ENCODE measurements at regions not wholly inside any gene's neighbourhood (a gene's known extent, or its start where the extent isn't known, plus 50 kb on each side); places are given as distances from the start of the nearest gene placed in this dataset.
"Not testable (repeated sequence)": the region's sequence is repeated elsewhere in the genome, so short reads cannot be mapped to it uniquely, and the experiment has no call there.

- intact Hi-C loops (cut with micrococcal nuclease; ENCODE audit: unreplicated experiment), result loop anchor here (5.0 kb wide), 1 partner anchor 652 kb away; no protein-coding TSS in a partner anchor
- H3K36me3 ChIP-seq (ENCODE audit: insufficient read depth, low read length, poor library complexity, severe bottlenecking), result no peaks in the 10 kb centered on the region
- H3K27me3 ChIP-seq (replicated peaks; ENCODE audit: insufficient read depth, low read depth, low read length, poor library complexity), result no peaks in the 10 kb centered on the region
- H3K27ac ChIP-seq (ENCODE audit: low read depth, low read length, poor library complexity, severe bottlenecking), result no peak overlapping the region
- POLR2A ChIA-PET (ENCODE audit: low non-redundant PET), result no interaction called here
- H3K9me3 ChIP-seq (ENCODE audit: low read depth, low read length, poor library complexity, severe bottlenecking), result no peaks in the 10 kb centered on the region
- H3K4me1 ChIP-seq (ENCODE audit: insufficient read depth, low read length, poor library complexity, severe bottlenecking), result no peaks in the 10 kb centered on the region
- H3K4me3 ChIP-seq (ENCODE audit: low read depth, low read length, poor library complexity, severe bottlenecking), result no peak overlapping the region
- CTCF ChIA-PET, result no interaction called here
- no TSS peak for BruUV-seq (replicated peaks)
- TF ChIP-seq EZH2 (IDR thresholded peaks at IDR 0.05; ENCODE audit: borderline replicate concordance, low read depth, low read length, poor library complexity, severe bottlenecking), result no peak
- TF ChIP-seq, protein P1, sequence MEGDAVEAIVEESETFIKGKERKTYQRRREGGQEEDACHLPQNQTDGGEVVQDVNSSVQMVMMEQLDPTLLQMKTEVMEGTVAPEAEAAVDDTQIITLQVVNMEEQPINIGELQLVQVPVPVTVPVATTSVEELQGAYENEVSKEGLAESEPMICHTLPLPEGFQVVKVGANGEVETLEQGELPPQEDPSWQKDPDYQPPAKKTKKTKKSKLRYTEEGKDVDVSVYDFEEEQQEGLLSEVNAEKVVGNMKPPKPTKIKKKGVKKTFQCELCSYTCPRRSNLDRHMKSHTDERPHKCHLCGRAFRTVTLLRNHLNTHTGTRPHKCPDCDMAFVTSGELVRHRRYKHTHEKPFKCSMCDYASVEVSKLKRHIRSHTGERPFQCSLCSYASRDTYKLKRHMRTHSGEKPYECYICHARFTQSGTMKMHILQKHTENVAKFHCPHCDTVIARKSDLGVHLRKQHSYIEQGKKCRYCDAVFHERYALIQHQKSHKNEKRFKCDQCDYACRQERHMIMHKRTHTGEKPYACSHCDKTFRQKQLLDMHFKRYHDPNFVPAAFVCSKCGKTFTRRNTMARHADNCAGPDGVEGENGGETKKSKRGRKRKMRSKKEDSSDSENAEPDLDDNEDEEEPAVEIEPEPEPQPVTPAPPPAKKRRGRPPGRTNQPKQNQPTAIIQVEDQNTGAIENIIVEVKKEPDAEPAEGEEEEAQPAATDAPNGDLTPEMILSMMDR (conservative IDR thresholded peaks at IDR 0.05; ENCODE audit: low read depth, low read length), result peak; percentile 40; the same call in 1 of the 2 replicates
- peak; percentile 15 for DNase-seq (ENCODE audit: low spot score)
Measured at GRCh38 chr2:194819367-194819766, 837.7 kb upstream of the SLC39A10 start.

- no peaks in the 10 kb centered on the region for H3K27me3 ChIP-seq (replicated peaks; ENCODE audit: insufficient read depth, low read depth, low read length, poor library complexity)
- ChIA-PET CTCF (no interaction called here), POLR2A (ENCODE audit: low non-redundant PET) (no interaction called here)
- H3K4me3 ChIP-seq (ENCODE audit: low read depth, low read length, poor library complexity, severe bottlenecking), result no peak overlapping the region
- H3K9me3 ChIP-seq (ENCODE audit: low read depth, low read length, poor library complexity, severe bottlenecking), result no peaks in the 10 kb centered on the region
- H3K27ac ChIP-seq (ENCODE audit: low read depth, low read length, poor library complexity, severe bottlenecking), result no peak overlapping the region
- DNase-seq (ENCODE audit: low spot score), result no peak
- intact Hi-C loops (cut with micrococcal nuclease; ENCODE audit: unreplicated experiment), result loop anchor here (5.0 kb wide), 1 partner anchor 648 kb away; no protein-coding TSS in a partner anchor
- H3K36me3 ChIP-seq (ENCODE audit: insufficient read depth, low read length, poor library complexity, severe bottlenecking), result no peaks in the 10 kb centered on the region
- H3K4me1 ChIP-seq (ENCODE audit: insufficient read depth, low read length, poor library complexity, severe bottlenecking), result no peaks in the 10 kb centered on the region
- TF ChIP-seq, protein P1 (conservative IDR thresholded peaks at IDR 0.05; ENCODE audit: low read depth, low read length), result no peak
- no peak for TF ChIP-seq EZH2 (IDR thresholded peaks at IDR 0.05; ENCODE audit: borderline replicate concordance, low read depth, low read length, poor library complexity, severe bottlenecking)
- no TSS peak for BruUV-seq (replicated peaks)
Measured at GRCh38 chr2:194815475-194815874, 841.6 kb upstream of the SLC39A10 start.

GRCh38 chr2:194802589-194802988, 854.4 kb upstream of the SLC39A10 start:
- no TSS peak for BruUV-seq (replicated peaks)
- Histone ChIP-seq H3K9me3 (ENCODE audit: low read depth, low read length, poor library complexity, severe bottlenecking) (no peaks in the 10 kb centered on the region), H3K4me1 (ENCODE audit: insufficient read depth, low read length, poor library complexity, severe bottlenecking) (no peaks in the 10 kb centered on the region), H3K36me3 (ENCODE audit: insufficient read depth, low read length, poor library complexity, severe bottlenecking) (no peaks in the 10 kb centered on the region), H3K4me3 (ENCODE audit: low read depth, low read length, poor library complexity, severe bottlenecking) (no peak overlapping the region), H3K27ac (ENCODE audit: low read depth, low read length, poor library complexity, severe bottlenecking) (no peak overlapping the region), H3K27me3 (replicated peaks; ENCODE audit: insufficient read depth, low read depth, low read length, poor library complexity) (no peaks in the 10 kb centered on the region)
- DNase-seq (ENCODE audit: low spot score), result no peak
- intact Hi-C loops (cut with micrococcal nuclease; ENCODE audit: unreplicated experiment), result no loop called here
- CTCF ChIA-PET, result no interaction called here
- POLR2A ChIA-PET (ENCODE audit: low non-redundant PET), result no interaction called here
- TF ChIP-seq, protein P1 (conservative IDR thresholded peaks at IDR 0.05; ENCODE audit: low read depth, low read length), result no peak
- TF ChIP-seq EZH2 (IDR thresholded peaks at IDR 0.05; ENCODE audit: borderline replicate concordance, low read depth, low read length, poor library complexity, severe bottlenecking), result no peak

- H3K4me1 ChIP-seq (ENCODE audit: insufficient read depth, low read length, poor library complexity, severe bottlenecking); BruUV-seq (replicated peaks); H3K27me3 ChIP-seq (replicated peaks; ENCODE audit: insufficient read depth, low read depth, low read length, poor library complexity); H3K4me3 ChIP-seq (ENCODE audit: low read depth, low read length, poor library complexity, severe bottlenecking); POLR2A ChIA-PET (ENCODE audit: low non-redundant PET); intact Hi-C loops (cut with micrococcal nuclease; ENCODE audit: unreplicated experiment); DNase-seq (ENCODE audit: low spot score); H3K27ac ChIP-seq (ENCODE audit: low read depth, low read length, poor library complexity, severe bottlenecking); H3K36me3 ChIP-seq (ENCODE audit: insufficient read depth, low read length, poor library complexity, severe bottlenecking); H3K9me3 ChIP-seq (ENCODE audit: low read depth, low read length, poor library complexity, severe bottlenecking); CTCF ChIA-PET: not testable (repeated sequence)
Measured at GRCh38 chr2:194787071-194787470, 870.0 kb upstream of the SLC39A10 start.

DNA sequence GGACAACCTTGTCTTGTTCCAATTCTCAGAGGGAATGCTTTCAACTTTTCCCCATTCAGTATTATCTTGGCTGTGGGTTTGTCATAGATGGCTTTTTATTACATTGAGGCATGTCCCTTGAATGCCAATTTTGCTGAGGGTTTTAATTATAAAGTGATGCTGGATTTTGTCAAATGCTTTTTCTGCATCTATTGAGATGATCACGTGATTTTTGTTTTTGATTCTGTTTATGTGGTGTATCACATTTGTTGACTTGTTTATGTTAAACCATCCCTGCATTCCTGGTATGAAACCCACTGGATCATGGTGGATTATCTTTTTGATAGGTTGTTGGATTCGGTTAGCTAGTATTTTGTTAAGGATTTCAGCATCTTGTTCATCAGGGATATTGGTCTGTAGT, 885.6 kb upstream of the SLC39A10 start:
- H3K27ac ChIP-seq (ENCODE audit: low read depth, low read length, poor library complexity, severe bottlenecking); POLR2A ChIA-PET (ENCODE audit: low non-redundant PET); H3K4me1 ChIP-seq (ENCODE audit: insufficient read depth, low read length, poor library complexity, severe bottlenecking); H3K27me3 ChIP-seq (replicated peaks; ENCODE audit: insufficient read depth, low read depth, low read length, poor library complexity); H3K36me3 ChIP-seq (ENCODE audit: insufficient read depth, low read length, poor library complexity, severe bottlenecking); H3K4me3 ChIP-seq (ENCODE audit: low read depth, low read length, poor library complexity, severe bottlenecking); CTCF ChIA-PET; intact Hi-C loops (cut with micrococcal nuclease; ENCODE audit: unreplicated experiment); H3K9me3 ChIP-seq (ENCODE audit: low read depth, low read length, poor library complexity, severe bottlenecking); BruUV-seq (replicated peaks); DNase-seq (ENCODE audit: low spot score): not testable (repeated sequence)
